ENCODE measurements at regions not wholly inside any gene's neighbourhood (a gene's known extent, or its start where the extent isn't known, plus 50 kb on each side); places are given as distances from the start of the nearest gene placed in this dataset.
"Not testable (repeated sequence)": the region's sequence is repeated elsewhere in the genome, so short reads cannot be mapped to it uniquely, and the experiment has no call there.

- DNase-seq (ENCODE audit: extremely low read depth, insufficient read length), result no peak
- no peaks in the 10 kb centered on the region for H3K27me3 ChIP-seq (replicated peaks; ENCODE audit: control insufficient read depth, insufficient read depth, low read length)
- no peak overlapping the region for H3K4me3 ChIP-seq (replicated peaks; ENCODE audit: low read depth, low read length)
- H3K36me3 ChIP-seq (ENCODE audit: control insufficient read depth, insufficient read depth, low read length), result no peaks in the 10 kb centered on the region
- TF ChIP-seq CTCF (IDR thresholded peaks at IDR 0.05; ENCODE audit: insufficient read depth, low read length, poor library complexity, severe bottlenecking), result no peak
Observed at GRCh38 chr11:13782390-13783075, 114.1 kb downstream of the FAR1 start.

- H3K36me3 ChIP-seq (ENCODE audit: control insufficient read depth, insufficient read depth, low read length), result no peaks in the 10 kb centered on the region
- no peak for DNase-seq (ENCODE audit: extremely low read depth, insufficient read length)
- TF ChIP-seq CTCF (IDR thresholded peaks at IDR 0.05; ENCODE audit: insufficient read depth, low read length, poor library complexity, severe bottlenecking), result no peak
Observed at GRCh38 chr11:13784441-13784840, 116.0 kb downstream of the FAR1 start.

GRCh38 chr11:13784855-13785254, 116.4 kb downstream of the FAR1 start:
- no peak for TF ChIP-seq CTCF (IDR thresholded peaks at IDR 0.05; ENCODE audit: insufficient read depth, low read length, poor library complexity, severe bottlenecking)
- Histone ChIP-seq H3K4me3 (replicated peaks; ENCODE audit: low read depth, low read length) (no peak overlapping the region), H3K36me3 (ENCODE audit: control insufficient read depth, insufficient read depth, low read length) (no peaks in the 10 kb centered on the region), H3K27me3 (replicated peaks; ENCODE audit: control insufficient read depth, insufficient read depth, low read length) (no peaks in the 10 kb centered on the region; the same call in 1 of the 2 replicates)
- DNase-seq (ENCODE audit: extremely low read depth, insufficient read length), result no peak

More at GRCh38 chr11:13784441-13784840, 116.0 kb downstream of the FAR1 start:
- H3K4me3 ChIP-seq (replicated peaks; ENCODE audit: low read depth, low read length), result no peak overlapping the region
- H3K27me3 ChIP-seq (replicated peaks; ENCODE audit: control insufficient read depth, insufficient read depth, low read length), result no peaks in the 10 kb centered on the region; the same call in 1 of the 2 replicates

DNA sequence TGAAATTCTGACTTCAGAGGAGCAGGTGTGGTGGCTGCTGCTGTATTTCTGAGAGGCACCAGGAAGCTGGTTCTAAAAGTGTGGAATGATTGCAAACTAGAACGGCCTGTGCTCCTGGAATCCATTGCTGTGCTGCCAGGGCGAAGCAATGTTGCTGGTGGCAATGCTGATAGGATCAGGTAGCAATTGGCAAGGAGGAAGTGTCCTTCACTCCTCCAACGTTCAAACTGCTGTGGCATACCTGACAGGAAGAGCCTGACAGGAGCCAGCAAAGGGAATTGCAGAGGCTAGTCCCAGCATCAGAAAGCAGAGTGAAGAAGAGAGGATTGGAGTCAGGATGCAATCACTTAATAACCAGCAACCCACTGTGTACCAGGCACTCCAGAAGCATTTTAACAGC, 118.2 kb downstream of the FAR1 start:
- Histone ChIP-seq H3K27me3 (replicated peaks; ENCODE audit: control insufficient read depth, insufficient read depth, low read length) (no peaks in the 10 kb centered on the region; the same call in 1 of the 2 replicates), H3K4me3 (replicated peaks; ENCODE audit: low read depth, low read length) (no peak overlapping the region), H3K36me3 (ENCODE audit: control insufficient read depth, insufficient read depth, low read length) (no peaks in the 10 kb centered on the region)
- DNase-seq (ENCODE audit: extremely low read depth, insufficient read length), result no peak
- TF ChIP-seq CTCF (IDR thresholded peaks at IDR 0.05; ENCODE audit: insufficient read depth, low read length, poor library complexity, severe bottlenecking), result no peak

DNA sequence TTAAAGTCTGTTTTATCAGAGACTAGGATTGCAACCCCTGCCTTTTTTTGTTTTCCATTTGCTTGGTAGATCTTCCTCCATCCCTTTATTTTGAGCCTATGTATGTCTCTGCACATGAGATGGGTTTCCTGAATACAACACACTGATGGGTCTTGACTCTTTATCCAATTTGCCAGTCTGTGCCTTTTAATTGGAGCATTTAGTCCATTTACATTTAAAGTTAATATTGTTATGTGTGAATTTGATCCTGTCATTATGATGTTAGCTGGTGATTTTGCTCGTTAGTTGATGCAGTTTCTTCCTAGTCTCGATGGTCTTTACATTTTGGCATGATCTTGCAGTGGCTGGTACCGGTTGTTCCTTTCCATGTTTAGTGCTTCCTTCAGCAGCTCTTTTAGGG, 129.1 kb downstream of the FAR1 start:
- not testable (repeated sequence) for H3K27me3 ChIP-seq (replicated peaks; ENCODE audit: control insufficient read depth, insufficient read depth, low read length); DNase-seq (ENCODE audit: extremely low read depth, insufficient read length); H3K4me3 ChIP-seq (replicated peaks; ENCODE audit: low read depth, low read length); H3K36me3 ChIP-seq (ENCODE audit: control insufficient read depth, insufficient read depth, low read length)

DNA sequence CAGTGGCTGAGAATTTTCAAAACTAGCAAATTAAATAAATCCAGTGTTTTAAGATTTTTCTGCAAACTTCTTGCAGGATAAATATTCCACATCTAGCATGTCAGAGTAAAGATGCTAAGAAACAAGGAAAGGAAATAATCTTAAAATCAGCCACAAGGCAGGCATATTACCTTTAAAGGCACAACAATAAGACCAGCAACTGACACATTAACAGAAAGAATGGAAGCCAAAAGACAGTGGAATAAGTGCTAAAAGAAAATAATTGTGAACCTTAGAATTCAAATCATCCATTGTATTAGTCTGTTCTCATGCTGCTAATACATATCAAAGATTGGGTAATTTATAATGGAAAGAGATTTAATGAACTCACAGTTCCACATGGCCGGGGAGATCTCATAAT, 132.4 kb downstream of the FAR1 start:
- Histone ChIP-seq H3K27me3 (replicated peaks; ENCODE audit: control insufficient read depth, insufficient read depth, low read length) (no peaks in the 10 kb centered on the region), H3K36me3 (ENCODE audit: control insufficient read depth, insufficient read depth, low read length) (no peaks in the 10 kb centered on the region), H3K4me3 (replicated peaks; ENCODE audit: low read depth, low read length) (no peak overlapping the region)
- no peak for DNase-seq (ENCODE audit: extremely low read depth, insufficient read length)
- TF ChIP-seq CTCF (IDR thresholded peaks at IDR 0.05; ENCODE audit: insufficient read depth, low read length, poor library complexity, severe bottlenecking), result no peak

Measured in GM06990 (cell line).